HEK293T (cell line): ENCODE measurements at regions not wholly inside any gene's neighbourhood (a gene's known extent, or its start where the extent isn't known, plus 50 kb on each side); places are given as distances from the start of the nearest gene placed in this dataset.
"Not testable (repeated sequence)": the region's sequence is repeated elsewhere in the genome, so short reads cannot be mapped to it uniquely, and the experiment has no call there.

Experiments
- CTCF ChIA-PET: fragments of 350-600 bp; formaldehyde crosslinking; extraction: SDS; loops from one replicate; lab custom pipeline; 2021; ENCODE audit warnings: antibody characterized with exemption, inconsistent platforms; lab: Yijun Ruan, JAX
- POLR2A ChIA-PET: fragments of 350-600 bp; formaldehyde crosslinking; extraction: SDS; loops from one replicate; lab custom pipeline; 2020; ENCODE audit warnings: antibody characterized with exemption, inconsistent platforms; lab: Yijun Ruan, JAX
- DNase-seq: peaks from one replicate; pipeline ENCODE4 v3.0.0; 2012; ENCODE audit warnings: mixed read lengths; ENCODE audit errors: extremely low spot score
- ARNT ChIP-seq: fragments of 450-650 bp; IDR thresholded peaks from 2 replicates; pipeline ENCODE4 v1.6.1; 2017; ENCODE audit warnings: mild to moderate bottlenecking
- BHLHE40 ChIP-seq: fragments of 450-650 bp; IDR thresholded peaks from 2 replicates; pipeline ENCODE4 v1.6.1; 2016; ENCODE audit warnings: mild to moderate bottlenecking, moderate library complexity, borderline replicate concordance
- CTBP1 ChIP-seq: fragments of 450-650 bp; IDR thresholded peaks from 2 replicates; pipeline ENCODE4 v1.6.1; 2016; ENCODE audit warnings: borderline replicate concordance
- ELF4 ChIP-seq: fragments of 450-650 bp; IDR thresholded peaks from 2 replicates; pipeline ENCODE4 v1.6.1; 2017; ENCODE audit warnings: antibody characterized with exemption
- FOXA1 ChIP-seq: fragments of 450-650 bp; IDR thresholded peaks from 2 replicates; pipeline ENCODE4 v1.6.1; 2016; ENCODE audit warnings: mild to moderate bottlenecking
- FOXK2 ChIP-seq: fragments of 450-650 bp; IDR thresholded peaks from 2 replicates; pipeline ENCODE4 v1.6.1; 2016; ENCODE audit warnings: mild to moderate bottlenecking
- FOXM1 ChIP-seq: fragments of 450-650 bp; IDR thresholded peaks from 2 replicates; pipeline ENCODE4 v1.6.1; 2017; ENCODE audit warnings: mild to moderate bottlenecking, borderline replicate concordance
- HDGF ChIP-seq: fragments of 450-650 bp; IDR thresholded peaks from 2 replicates; pipeline ENCODE4 v1.6.1; 2017; ENCODE audit warnings: antibody characterized with exemption, borderline replicate concordance
- L3MBTL2 ChIP-seq: fragments of 450-650 bp; conservative IDR thresholded peaks from 2 replicates; pipeline ENCODE4 v1.6.1; 2016; ENCODE audit warnings: mild to moderate bottlenecking
- LEF1 ChIP-seq: fragments of 450-650 bp; IDR thresholded peaks from 2 replicates; pipeline ENCODE4 v1.6.1; 2017; ENCODE audit warnings: mild to moderate bottlenecking, borderline replicate concordance
- NFRKB ChIP-seq: fragments of 450-650 bp; IDR thresholded peaks from 2 replicates; pipeline ENCODE4 v1.6.1; 2016; ENCODE audit warnings: mild to moderate bottlenecking, moderate library complexity
- SP1 ChIP-seq: fragments of 450-650 bp; IDR thresholded peaks from 2 replicates; pipeline ENCODE4 v1.6.1; 2017
- SUZ12 ChIP-seq: fragments of 450-650 bp; IDR thresholded peaks from 2 replicates; pipeline ENCODE4 v1.6.1; 2016; ENCODE audit warnings: mild to moderate bottlenecking
- TARDBP ChIP-seq: fragments of 450-650 bp; IDR thresholded peaks from 2 replicates; pipeline ENCODE4 v1.6.1; 2016
- ZNF384 ChIP-seq: fragments of 450-650 bp; IDR thresholded peaks from 2 replicates; pipeline ENCODE4 v1.6.1; 2016
- TF ChIP-seq, protein P1 (sequence below): fragments of 450-650 bp; IDR thresholded peaks from 2 replicates; pipeline ENCODE4 v1.6.1; 2016

DNA sequence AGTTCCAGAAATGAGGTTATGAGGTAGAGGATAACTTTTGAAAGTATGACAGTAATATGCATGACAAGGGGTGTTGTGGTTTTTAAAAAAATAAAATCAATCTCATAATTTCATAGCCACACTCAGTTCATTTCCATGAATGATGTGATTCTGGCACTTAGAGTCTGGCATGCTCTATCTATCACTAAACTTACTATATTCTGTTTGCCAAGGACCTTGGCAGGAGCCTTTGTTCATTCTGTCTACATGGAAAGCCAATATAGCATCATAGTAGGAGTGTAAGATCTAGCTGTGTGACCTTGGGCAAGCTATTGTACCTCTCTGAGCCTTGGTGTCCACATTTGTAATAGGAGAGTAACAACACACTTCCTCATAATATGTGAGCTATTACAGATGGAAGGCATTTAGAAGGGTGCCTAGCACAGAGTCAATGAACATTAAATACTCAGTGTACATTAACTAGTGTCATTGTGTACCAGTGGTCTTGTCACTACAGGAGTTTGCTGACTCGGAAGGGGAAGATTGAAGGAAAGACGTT lies 507.6 kb downstream of the SOX6 start:
- no peak for TF ChIP-seq ARNT
- no peak for TF ChIP-seq L3MBTL2
- no peak for TF ChIP-seq SUZ12
- no peak for TF ChIP-seq LEF1
- no peak for TF ChIP-seq HDGF
- TF ChIP-seq ZNF384: no peak
- no peak for TF ChIP-seq FOXA1
- no peak for TF ChIP-seq SP1
- TF ChIP-seq NFRKB: no peak
- ChIA-PET CTCF (no interaction called here), POLR2A (no interaction called here)
- no peak for DNase-seq

DNA sequence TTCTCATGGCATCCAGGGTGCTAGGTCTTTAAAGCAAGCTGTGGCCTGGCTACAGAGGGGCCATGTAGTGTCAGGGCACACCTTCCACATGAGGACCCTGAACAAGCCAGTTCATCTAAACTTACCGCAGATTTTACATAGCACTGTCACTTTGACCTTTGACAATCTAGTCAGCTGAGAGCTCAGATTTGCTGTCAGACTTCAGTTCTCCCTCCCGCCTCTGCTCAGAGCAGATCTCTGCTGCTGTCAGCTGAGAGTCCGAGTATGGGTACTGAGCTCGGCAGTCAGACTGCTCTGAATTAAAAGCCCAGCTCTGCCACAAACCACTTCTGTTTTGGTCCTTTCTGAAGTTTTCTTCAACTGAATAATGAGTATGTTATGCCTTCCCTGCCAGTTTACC lies 507.1 kb downstream of the SOX6 start:
- TF ChIP-seq FOXA1 (no peak), ZNF384 (no peak), L3MBTL2 (no peak), BHLHE40 (no peak), LEF1 (no peak), TARDBP (no peak), NFRKB (no peak), ARNT (no peak), SP1 (no peak), SUZ12 (no peak), ELF4 (no peak), CTBP1 (no peak), FOXK2 (no peak), HDGF (no peak), FOXM1 (no peak)
- TF ChIP-seq, protein P1, sequence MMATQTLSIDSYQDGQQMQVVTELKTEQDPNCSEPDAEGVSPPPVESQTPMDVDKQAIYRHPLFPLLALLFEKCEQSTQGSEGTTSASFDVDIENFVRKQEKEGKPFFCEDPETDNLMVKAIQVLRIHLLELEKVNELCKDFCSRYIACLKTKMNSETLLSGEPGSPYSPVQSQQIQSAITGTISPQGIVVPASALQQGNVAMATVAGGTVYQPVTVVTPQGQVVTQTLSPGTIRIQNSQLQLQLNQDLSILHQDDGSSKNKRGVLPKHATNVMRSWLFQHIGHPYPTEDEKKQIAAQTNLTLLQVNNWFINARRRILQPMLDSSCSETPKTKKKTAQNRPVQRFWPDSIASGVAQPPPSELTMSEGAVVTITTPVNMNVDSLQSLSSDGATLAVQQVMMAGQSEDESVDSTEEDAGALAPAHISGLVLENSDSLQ: no peak
- CTCF ChIA-PET: interaction anchor here (0.7 kb wide), 1 partner anchor 542 kb away, joined by 3 read pairs; no protein-coding TSS in a partner anchor
- no peak for DNase-seq
- POLR2A ChIA-PET: interaction anchor here (1.2 kb wide), 1 partner anchor 765 kb away, joined by 3 read pairs; no protein-coding TSS in a partner anchor

DNA sequence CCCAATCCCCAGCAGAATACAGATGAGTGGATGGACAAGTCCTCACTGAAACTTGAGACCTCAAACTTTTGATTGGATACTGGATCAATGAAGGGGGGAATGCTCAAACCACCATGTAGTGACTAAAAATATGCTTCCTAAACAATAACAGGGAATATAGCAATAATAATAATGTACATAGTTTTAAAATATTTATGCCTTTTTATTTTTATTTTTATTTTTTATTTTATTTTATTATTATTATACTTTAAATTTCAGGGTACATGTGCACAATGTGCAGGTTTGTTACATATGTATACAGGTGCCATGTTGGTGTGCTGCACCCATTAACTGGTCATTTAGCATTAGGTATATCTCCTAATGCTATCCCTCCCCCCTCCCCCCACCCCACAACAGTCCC lies 506.0 kb downstream of the SOX6 start:
- POLR2A ChIA-PET: interaction anchor here (1.2 kb wide), 1 partner anchor 764 kb away, joined by 3 read pairs; no protein-coding TSS in a partner anchor
- DNase-seq, CTCF ChIA-PET: not testable (repeated sequence)

DNA sequence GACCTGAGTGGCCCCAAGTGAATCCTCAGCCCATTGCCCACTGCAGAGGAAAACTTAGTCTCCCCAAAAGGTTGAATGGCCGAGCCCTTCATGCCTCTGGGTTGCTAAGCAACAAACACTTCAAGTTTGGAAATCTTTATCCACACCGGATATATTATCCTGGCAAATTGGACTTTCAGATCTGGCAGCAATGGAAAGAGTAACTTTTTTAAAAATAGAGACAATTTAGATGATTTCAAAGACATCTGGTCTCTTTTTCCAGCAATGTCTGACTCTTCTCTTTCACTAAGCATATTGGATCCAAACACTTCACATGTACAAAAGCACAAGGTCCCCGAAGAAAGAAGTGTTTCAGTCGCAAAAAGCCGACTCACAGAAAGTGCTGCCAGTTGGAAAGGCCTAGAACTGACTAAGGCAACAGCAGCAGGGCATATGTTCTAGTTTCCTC lies 505.3 kb downstream of the SOX6 start:
- no peak for DNase-seq
- ChIA-PET CTCF (interaction anchor here (1.5 kb wide), 1 partner anchor 762 kb away, joined by 6 read pairs; no protein-coding TSS in a partner anchor), POLR2A (no interaction called here)
- TF ChIP-seq ELF4 (no peak), LEF1 (no peak), L3MBTL2 (no peak), NFRKB (no peak), BHLHE40 (no peak), ZNF384 (no peak), HDGF (no peak), SP1 (no peak), FOXA1 (no peak), CTBP1 (no peak), TARDBP (no peak), SUZ12 (no peak), FOXK2 (no peak), FOXM1 (no peak), ARNT (no peak)
- TF ChIP-seq, protein P1: no peak

DNA sequence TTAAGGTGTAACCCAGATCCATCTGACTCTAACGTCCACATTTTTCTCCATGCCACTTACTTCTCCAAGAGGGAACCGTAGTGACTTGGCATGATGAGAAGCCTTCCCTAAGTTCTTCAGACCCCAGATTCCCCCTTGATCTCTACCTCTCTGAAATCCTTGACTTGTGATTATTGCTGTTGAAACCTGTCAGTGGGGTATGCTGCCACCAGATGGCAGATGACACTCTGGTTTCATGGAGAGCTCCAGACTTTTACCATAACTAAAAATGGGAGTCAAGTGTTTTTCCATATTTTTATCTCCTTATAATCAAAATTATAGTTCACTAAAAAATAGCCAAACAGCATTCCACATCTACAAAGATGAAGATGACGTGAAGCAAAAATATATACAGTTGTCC lies 504.2 kb downstream of the SOX6 start:
- TF ChIP-seq CTBP1 (no peak), L3MBTL2 (no peak), NFRKB (no peak), ARNT (no peak)
- TF ChIP-seq, protein P1: no peak
- POLR2A ChIA-PET: no interaction called here
- peak; percentile 37 for DNase-seq
- CTCF ChIA-PET: interaction anchor here (0.7 to 1.5 kb wide), 4 partner anchors 69 to 919 kb away, joined by 3 to 6 read pairs (median 3); no protein-coding TSS in a partner anchor

DNA sequence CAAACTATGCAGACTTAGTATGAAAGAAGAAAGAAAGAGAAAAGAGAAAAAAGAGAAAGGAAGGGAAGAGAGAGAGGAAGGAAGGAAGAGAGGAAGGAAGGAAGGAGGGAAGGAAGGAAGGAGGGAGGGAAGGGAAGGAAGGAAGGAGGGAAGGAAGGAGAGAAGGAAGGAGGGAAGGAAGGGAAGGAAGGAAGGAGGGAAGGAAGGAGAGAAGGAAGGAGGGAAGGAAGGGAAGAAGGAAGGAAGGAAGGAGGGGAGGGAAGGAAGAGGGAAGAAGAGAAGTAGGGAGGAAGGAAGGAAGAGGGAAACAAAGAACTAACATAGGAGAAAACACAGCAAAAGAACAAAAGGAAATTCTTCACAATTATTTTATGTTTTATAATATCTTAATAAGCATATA lies 502.1 kb downstream of the SOX6 start:
- TF ChIP-seq LEF1 (no peak), TARDBP (no peak), FOXA1 (no peak), L3MBTL2 (no peak), ARNT (no peak), FOXK2 (no peak), ZNF384 (no peak), SUZ12 (no peak), ELF4 (no peak), FOXM1 (no peak), BHLHE40 (no peak), NFRKB (no peak), HDGF (no peak), CTBP1 (no peak), SP1 (no peak)
- TF ChIP-seq, protein P1: no peak
- ChIA-PET CTCF (interaction anchor here (0.7 kb wide), 1 partner anchor 24 kb away, joined by 4 read pairs; no protein-coding TSS in a partner anchor), POLR2A (no interaction called here)
- DNase-seq: no peak
